HAP-1 (cell line): ENCODE measurements at regions not wholly inside any gene's neighbourhood (a gene's known extent, or its start where the extent isn't known, plus 50 kb on each side); places are given as distances from the start of the nearest gene placed in this dataset.

Experiments used
- DNase-seq, 2 experiments: peaks; one replicate each; pipeline ENCODE4 v3.0.0-alpha.2; 2016 to 2020; ENCODE audit warnings: low spot score in 2 of 2
- H3K27me3 ChIP-seq: fragments of 250-450 bp; sonication (Bioruptor Pico); 2 replicates; pipeline ENCODE4 v1.5.1; 2020; ENCODE audit warnings: low read depth, mild to moderate bottlenecking, moderate library complexity
- H3K36me3 ChIP-seq: fragments of 250-450 bp; sonication (Bioruptor Pico); replicated peaks from 2 replicates; pipeline ENCODE4 v1.5.1; 2020; ENCODE audit warnings: mild to moderate bottlenecking
- H3K4me1 ChIP-seq: fragments of 250-450 bp; sonication (Bioruptor Pico); 2 replicates; pipeline ENCODE4 v1.5.1; 2020; ENCODE audit warnings: mild to moderate bottlenecking
- H3K4me3 ChIP-seq: fragments of 250-450 bp; sonication (Bioruptor Pico); 2 replicates; pipeline ENCODE4 v1.5.1; 2020; ENCODE audit warnings: mild to moderate bottlenecking, moderate library complexity
- H3K9me3 ChIP-seq: fragments of 250-450 bp; sonication (Bioruptor Pico); 2 replicates; pipeline ENCODE4 v1.5.1; 2020; ENCODE audit warnings: mild to moderate bottlenecking, moderate library complexity
- in situ Hi-C: fragments of 300-500 bp; cut with MboI; formaldehyde crosslinking; loops from 3 replicates; pipeline ENCODE4 v1.14.3; 2020; ENCODE audit warnings: low sequenced_read_pairs, inconsistent platforms, mixed read lengths

DNA sequence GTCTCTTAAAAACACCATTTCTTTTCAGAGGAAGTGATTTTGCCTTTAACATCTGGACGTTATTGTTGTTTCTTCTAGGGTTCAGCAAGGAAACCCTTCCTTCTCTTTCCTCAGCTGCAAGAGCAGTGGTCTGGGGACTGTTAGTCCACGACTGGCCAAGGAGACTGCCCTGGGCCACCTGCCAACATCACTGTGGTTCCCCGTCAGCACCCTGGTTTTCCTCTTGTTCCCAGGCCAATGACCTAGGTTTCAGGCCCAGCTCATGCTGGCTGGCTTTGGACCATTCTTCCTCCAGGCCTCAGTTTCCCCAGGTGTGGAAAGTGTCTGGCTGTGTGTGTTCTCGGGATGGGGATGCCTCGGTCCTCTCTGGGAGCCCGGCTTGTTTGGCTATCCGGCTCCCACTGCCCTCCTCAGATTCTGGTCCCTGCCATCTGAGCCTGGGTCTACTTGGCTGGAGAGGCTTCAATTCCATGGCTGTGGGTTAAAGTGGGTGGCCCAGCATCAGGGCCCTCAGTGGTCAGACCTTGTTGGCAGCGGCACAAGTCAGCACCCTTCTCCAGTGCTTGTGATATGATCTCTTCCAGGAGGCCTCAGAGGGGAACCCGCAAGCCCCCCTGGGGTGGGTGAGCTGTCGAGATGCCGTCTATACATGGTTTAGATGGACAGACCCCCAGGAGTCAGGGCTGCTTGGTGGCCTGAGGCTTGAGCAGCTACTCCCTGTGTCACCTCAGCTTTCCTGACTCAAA, 234.3 kb upstream of the HS6ST1 start:
- H3K4me3 ChIP-seq, result no peak overlapping the region
- no peaks in the 10 kb centered on the region for H3K4me1 ChIP-seq
- no peaks in the 10 kb centered on the region for H3K9me3 ChIP-seq
- no peaks in the 10 kb centered on the region for H3K36me3 ChIP-seq
- H3K27me3 ChIP-seq, result no peaks in the 10 kb centered on the region
- in situ Hi-C loops, result no loop called here
- DNase-seq, result no peak

GRCh38 chr2:128554151-128554769, 235.6 kb upstream of the HS6ST1 start:
- H3K27me3 ChIP-seq, result no peaks in the 10 kb centered on the region
- in situ Hi-C loops, result no loop called here

GRCh38 chr2:128555433-128555832, 236.8 kb upstream of the HS6ST1 start:
- Histone ChIP-seq H3K4me3 (no peak overlapping the region), H3K36me3 (no peaks in the 10 kb centered on the region), H3K9me3 (no peaks in the 10 kb centered on the region), H3K4me1 (no peaks in the 10 kb centered on the region), H3K27me3 (no peaks in the 10 kb centered on the region)
- in situ Hi-C loops, result no loop called here
- DNase-seq, result no peak

More at GRCh38 chr2:128554151-128554769, 235.6 kb upstream of the HS6ST1 start:
- no peak for DNase-seq
- Histone ChIP-seq H3K9me3 (no peaks in the 10 kb centered on the region), H3K4me3 (no peak overlapping the region), H3K4me1 (no peaks in the 10 kb centered on the region), H3K36me3 (no peaks in the 10 kb centered on the region)

GRCh38 chr2:128556089-128556488, 237.4 kb upstream of the HS6ST1 start:
- in situ Hi-C loops, result no loop called here
- Histone ChIP-seq H3K4me3 (no peak overlapping the region), H3K27me3 (no peaks in the 10 kb centered on the region), H3K4me1 (no peaks in the 10 kb centered on the region), H3K9me3 (no peaks in the 10 kb centered on the region), H3K36me3 (no peaks in the 10 kb centered on the region)
- DNase-seq, result no peak

- Histone ChIP-seq H3K9me3 (no peaks in the 10 kb centered on the region), H3K4me3 (no peak overlapping the region), H3K36me3 (no peaks in the 10 kb centered on the region), H3K4me1 (no peaks in the 10 kb centered on the region), H3K27me3 (no peaks in the 10 kb centered on the region)
- in situ Hi-C loops, result no loop called here
- DNase-seq, result no peak
Measured at GRCh38 chr2:128556633-128557032, 238.0 kb upstream of the HS6ST1 start.

DNA sequence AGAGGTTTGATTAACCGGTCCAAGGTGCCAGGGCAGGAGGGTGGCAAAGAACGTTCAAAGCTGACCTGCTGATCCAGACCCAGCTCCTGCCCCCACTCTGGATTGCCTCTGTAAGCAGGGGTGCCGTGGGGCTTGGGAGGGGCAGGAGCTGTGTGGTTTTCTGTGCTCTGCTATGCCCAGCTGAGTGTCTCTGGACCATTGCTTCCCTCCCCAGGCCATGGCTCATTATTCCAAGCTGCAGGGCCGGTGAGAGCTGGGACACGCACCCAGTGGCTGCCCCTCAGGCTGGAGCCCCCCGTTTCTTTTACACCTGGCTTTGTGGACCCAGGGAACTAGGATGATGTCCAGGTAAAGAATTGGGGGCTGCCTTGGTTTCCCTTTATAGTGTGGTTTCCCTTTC, 238.4 kb upstream of the HS6ST1 start:
- no peaks in the 10 kb centered on the region for H3K27me3 ChIP-seq
- H3K4me3 ChIP-seq, result no peak overlapping the region
- H3K4me1 ChIP-seq, result no peaks in the 10 kb centered on the region
- H3K36me3 ChIP-seq, result no peaks in the 10 kb centered on the region
- no peak for DNase-seq
- in situ Hi-C loops, result no loop called here
- H3K9me3 ChIP-seq, result no peaks in the 10 kb centered on the region

- no peak overlapping the region for H3K4me3 ChIP-seq
- in situ Hi-C loops, result no loop called here
- no peaks in the 10 kb centered on the region for H3K9me3 ChIP-seq
- no peaks in the 10 kb centered on the region for H3K36me3 ChIP-seq
- DNase-seq, result no peak
- no peaks in the 10 kb centered on the region for H3K27me3 ChIP-seq
- no peaks in the 10 kb centered on the region for H3K4me1 ChIP-seq
Measured at GRCh38 chr2:128557831-128558241, 239.2 kb upstream of the HS6ST1 start.

DNA sequence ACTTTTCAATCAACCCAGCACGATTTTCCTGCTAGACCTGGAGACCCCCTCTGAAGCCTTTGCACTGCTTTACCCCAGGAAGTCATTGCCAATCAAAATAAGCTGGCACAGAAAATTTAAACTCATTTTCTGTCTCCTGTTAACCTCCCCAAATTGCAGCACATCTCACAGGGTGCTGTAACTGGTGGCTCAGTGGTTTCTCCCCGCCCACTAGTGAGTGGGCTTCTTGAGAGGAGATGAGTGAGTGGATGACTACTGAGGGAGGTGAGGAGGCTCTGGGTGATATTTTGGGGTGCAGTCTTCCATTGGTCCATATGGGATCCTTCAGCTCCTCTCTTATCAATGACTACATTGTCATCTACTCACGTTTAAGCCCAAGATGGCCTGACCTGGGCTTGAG, 239.8 kb upstream of the HS6ST1 start:
- H3K4me3 ChIP-seq, result no peak overlapping the region
- H3K9me3 ChIP-seq, result no peaks in the 10 kb centered on the region
- no peaks in the 10 kb centered on the region for H3K4me1 ChIP-seq
- no peaks in the 10 kb centered on the region for H3K27me3 ChIP-seq
- in situ Hi-C loops, result no loop called here
- no peaks in the 10 kb centered on the region for H3K36me3 ChIP-seq
- DNase-seq, result no peak

DNA sequence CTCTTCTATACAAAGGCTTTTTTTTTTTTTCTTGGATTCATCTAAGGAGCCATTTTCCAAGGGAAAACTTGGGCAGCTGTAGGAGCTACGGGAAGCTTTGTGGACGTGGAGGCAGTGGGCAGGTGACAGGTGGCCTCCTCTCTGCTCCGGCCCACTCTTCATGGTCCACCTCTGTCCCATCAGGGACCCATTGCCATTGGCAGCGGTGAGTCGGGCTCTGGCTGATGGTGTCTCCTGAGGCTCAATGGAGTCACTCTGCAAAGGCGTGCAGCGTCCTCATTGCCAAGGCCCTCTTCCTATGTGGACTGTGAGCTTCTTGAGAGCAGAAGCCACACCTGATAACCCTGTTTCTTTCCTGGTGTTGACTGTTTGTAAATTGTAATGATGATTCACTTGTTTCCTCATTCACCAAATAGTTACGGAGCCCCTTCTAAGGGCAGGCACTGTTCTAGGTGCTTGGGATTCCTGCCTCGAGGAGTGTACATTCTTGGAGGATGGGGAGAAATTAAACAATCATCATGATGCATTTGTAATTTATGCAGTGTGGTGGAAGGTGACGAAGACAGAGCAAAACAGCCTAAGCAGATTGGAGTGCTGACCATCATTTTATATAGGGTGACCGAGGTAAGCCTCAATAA, 240.3 kb upstream of the HS6ST1 start:
- DNase-seq, result no peak
- in situ Hi-C loops, result no loop called here
- Histone ChIP-seq H3K27me3 (no peaks in the 10 kb centered on the region), H3K9me3 (no peaks in the 10 kb centered on the region), H3K36me3 (no peaks in the 10 kb centered on the region), H3K4me3 (no peak overlapping the region), H3K4me1 (no peaks in the 10 kb centered on the region)

DNA sequence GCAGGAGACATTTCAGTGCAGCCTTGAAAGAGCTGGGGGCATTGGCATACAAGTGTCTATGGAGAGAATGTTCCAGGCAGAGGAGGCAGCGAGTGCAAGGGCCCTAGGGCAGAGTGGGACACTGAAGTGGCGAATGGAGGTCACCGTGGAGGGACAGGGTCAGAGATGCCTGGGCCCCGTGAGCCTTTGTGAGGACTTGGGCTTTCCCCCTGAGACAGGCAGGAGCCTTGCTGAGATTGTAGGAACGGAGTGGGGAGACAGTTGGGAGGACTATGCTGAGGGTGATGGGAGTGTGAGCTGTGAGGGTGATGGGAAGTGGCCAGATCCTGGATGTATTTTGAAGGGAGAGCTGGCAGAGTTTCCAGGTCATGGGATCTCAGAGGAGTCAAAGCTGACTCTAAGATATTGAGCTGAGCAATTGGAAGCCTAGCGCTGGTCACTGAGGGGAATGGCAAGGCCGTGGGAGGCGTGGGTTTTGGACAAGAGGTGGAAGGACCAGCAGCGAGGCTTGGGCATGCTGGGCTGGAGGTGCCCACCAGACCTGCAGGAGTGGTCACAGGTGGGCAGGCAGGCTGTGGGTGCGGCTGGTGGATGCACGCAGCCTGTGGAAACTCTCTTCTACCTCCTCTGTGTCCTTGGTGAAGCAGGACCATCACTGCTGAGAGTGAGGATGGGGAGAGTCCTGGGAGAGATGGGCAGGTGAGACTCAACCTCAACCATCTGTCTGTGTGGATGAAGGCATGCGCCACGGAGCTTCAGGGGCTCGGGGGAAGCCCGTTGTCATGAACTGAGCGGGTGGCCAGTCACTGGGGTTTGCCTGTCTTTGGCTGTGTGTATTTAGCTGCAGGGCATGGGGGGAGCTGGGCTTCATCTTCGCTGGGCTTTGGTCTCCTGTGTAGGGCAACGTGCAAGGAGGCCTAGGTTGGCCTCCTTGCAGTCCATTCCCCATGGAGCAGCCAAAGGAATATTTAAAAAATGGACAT, 241.2 kb upstream of the HS6ST1 start:
- in situ Hi-C loops, result no loop called here
- Histone ChIP-seq H3K27me3 (no peaks in the 10 kb centered on the region), H3K4me1 (no peaks in the 10 kb centered on the region), H3K4me3 (no peak overlapping the region), H3K36me3 (no peaks in the 10 kb centered on the region), H3K9me3 (no peaks in the 10 kb centered on the region)
- DNase-seq, result no peak

DNA sequence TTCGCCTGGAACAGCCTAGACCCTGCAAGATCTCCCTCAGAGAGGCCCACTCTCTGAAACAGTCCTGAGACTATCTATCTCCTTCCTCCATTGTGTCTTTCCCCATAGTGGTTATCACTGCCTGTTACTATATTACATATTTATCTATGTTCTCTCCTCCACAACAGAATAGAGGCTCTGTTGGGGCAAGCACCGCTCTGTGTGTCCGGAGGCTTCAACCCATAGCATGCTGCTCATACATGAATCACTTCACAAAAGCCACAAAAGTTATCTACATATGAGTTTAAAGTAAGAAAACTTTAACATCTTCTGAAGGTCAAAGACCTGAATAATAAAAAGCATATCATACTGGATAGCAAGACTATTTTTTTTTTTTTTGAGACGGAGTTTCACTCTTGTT, 242.1 kb upstream of the HS6ST1 start:
- Histone ChIP-seq H3K27me3 (no peaks in the 10 kb centered on the region), H3K4me3 (no peak overlapping the region), H3K36me3 (no peaks in the 10 kb centered on the region), H3K4me1 (no peaks in the 10 kb centered on the region), H3K9me3 (no peaks in the 10 kb centered on the region)
- DNase-seq, result no peak
- in situ Hi-C loops, result no loop called here

GRCh38 chr2:128562471-128563347, 244.0 kb upstream of the HS6ST1 start:
- no peaks in the 10 kb centered on the region for H3K36me3 ChIP-seq
- H3K27me3 ChIP-seq, result no peaks in the 10 kb centered on the region
- no peaks in the 10 kb centered on the region for H3K9me3 ChIP-seq
- no peak overlapping the region for H3K4me3 ChIP-seq
- no peak for DNase-seq
- in situ Hi-C loops, result no loop called here
- no peaks in the 10 kb centered on the region for H3K4me1 ChIP-seq

DNA sequence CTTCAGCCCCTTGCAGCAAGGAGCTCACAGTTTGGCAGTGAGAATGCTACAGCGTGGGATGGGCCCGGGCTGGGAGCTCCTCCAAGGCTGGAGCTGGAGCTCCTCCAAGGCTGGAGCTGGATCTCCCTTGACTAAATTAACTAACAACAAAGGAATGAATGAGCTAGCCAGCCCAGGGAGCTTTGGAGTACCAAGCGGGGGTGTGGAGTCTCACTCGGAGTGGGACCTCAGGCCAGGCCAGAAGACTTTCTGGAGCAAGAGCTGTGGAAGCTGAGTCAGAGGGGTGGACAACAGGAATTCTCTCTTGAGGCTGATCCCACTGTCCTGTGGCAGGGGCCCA, 244.7 kb upstream of the HS6ST1 start:
- H3K9me3 ChIP-seq, result no peaks in the 10 kb centered on the region
- no peaks in the 10 kb centered on the region for H3K27me3 ChIP-seq
- no peaks in the 10 kb centered on the region for H3K4me1 ChIP-seq
- no peaks in the 10 kb centered on the region for H3K36me3 ChIP-seq
- no peak overlapping the region for H3K4me3 ChIP-seq
- in situ Hi-C loops, result no loop called here
- DNase-seq, result no peak
